Osteocyte (in vitro differentiated cells): ENCODE measurements at regions not wholly inside any gene's neighbourhood (a gene's known extent, or its start where the extent isn't known, plus 50 kb on each side); places are given as distances from the start of the nearest gene placed in this dataset.

Experiments used
- DNase-seq: peaks from one replicate; pipeline ENCODE4 v3.0.0; 2021; ENCODE audit warnings: mixed read lengths; ENCODE audit not compliant: unreplicated experiment; ENCODE audit errors: extremely low spot score
- H3K27ac Mint-ChIP-seq: one replicate; pipeline ENCODE4 v1.8.0; 2021; ENCODE audit warnings: mild to moderate bottlenecking, mixed read lengths; ENCODE audit not compliant: unreplicated experiment
- H3K27me3 Mint-ChIP-seq: one replicate; pipeline ENCODE4 v1.8.0; 2021; ENCODE audit warnings: mixed read lengths; ENCODE audit not compliant: unreplicated experiment
- H3K36me3 Mint-ChIP-seq: one replicate; pipeline ENCODE4 v1.8.0; 2021; ENCODE audit warnings: mixed read lengths; ENCODE audit not compliant: unreplicated experiment
- H3K4me1 Mint-ChIP-seq: one replicate; pipeline ENCODE4 v1.8.0; 2021; ENCODE audit warnings: mixed read lengths; ENCODE audit not compliant: unreplicated experiment
- H3K4me3 Mint-ChIP-seq: one replicate; pipeline ENCODE4 v1.8.0; 2021; ENCODE audit warnings: mild to moderate bottlenecking, moderate library complexity, mixed read lengths; ENCODE audit not compliant: unreplicated experiment
- H3K9me3 Mint-ChIP-seq: one replicate; pipeline ENCODE4 v1.8.0; 2021; ENCODE audit warnings: mixed read lengths; ENCODE audit not compliant: unreplicated experiment
- TF ChIP-seq, protein P1 (sequence below): fragments of 200-600 bp; sonication (generic); IDR thresholded peaks from 2 replicates; pipeline ENCODE4 v1.5.0; 2021; ENCODE audit warnings: antibody characterized with exemption, mild to moderate bottlenecking, moderate library complexity

- no peak overlapping the region for H3K4me3 Mint-ChIP-seq
- no peaks in the 10 kb centered on the region for H3K4me1 Mint-ChIP-seq
- peaks cover 40% of the 10 kb centered on the region for H3K9me3 Mint-ChIP-seq
- no peak overlapping the region for H3K27ac Mint-ChIP-seq
- H3K36me3 Mint-ChIP-seq: no peaks in the 10 kb centered on the region
- TF ChIP-seq, protein P1, sequence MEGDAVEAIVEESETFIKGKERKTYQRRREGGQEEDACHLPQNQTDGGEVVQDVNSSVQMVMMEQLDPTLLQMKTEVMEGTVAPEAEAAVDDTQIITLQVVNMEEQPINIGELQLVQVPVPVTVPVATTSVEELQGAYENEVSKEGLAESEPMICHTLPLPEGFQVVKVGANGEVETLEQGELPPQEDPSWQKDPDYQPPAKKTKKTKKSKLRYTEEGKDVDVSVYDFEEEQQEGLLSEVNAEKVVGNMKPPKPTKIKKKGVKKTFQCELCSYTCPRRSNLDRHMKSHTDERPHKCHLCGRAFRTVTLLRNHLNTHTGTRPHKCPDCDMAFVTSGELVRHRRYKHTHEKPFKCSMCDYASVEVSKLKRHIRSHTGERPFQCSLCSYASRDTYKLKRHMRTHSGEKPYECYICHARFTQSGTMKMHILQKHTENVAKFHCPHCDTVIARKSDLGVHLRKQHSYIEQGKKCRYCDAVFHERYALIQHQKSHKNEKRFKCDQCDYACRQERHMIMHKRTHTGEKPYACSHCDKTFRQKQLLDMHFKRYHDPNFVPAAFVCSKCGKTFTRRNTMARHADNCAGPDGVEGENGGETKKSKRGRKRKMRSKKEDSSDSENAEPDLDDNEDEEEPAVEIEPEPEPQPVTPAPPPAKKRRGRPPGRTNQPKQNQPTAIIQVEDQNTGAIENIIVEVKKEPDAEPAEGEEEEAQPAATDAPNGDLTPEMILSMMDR: no peak
- no peaks in the 10 kb centered on the region for H3K27me3 Mint-ChIP-seq
- no peak for DNase-seq
Measured at GRCh38 chr2:123696799-123697410, 328.2 kb upstream of the CNTNAP5 start.

DNA sequence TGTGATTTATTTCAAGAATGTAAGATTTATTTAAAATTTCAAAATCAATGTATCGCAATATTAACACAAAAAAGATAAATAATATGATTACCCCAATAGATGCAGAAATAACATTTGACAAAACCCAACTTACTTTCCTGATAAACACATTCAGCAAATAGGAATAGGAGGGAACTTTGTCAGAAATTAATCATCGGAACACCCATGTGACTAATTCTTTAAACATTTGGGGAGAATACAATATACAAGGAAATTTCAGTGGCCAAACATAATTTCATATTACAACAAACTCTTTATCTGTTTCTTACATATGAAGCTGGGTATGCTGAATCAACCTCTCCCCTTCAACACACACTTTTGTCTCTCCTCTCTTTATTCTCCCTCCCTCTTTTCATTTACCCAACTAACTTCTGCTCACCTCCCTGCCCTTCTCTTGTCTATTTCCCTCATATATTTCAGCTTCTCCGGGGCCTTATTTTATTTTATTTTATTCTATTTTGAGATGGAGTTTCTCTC lies 309.6 kb upstream of the CNTNAP5 start:
- Mint-ChIP-seq H3K27ac (no peak overlapping the region), H3K9me3 (peaks cover 34% of the 10 kb centered on the region), H3K27me3 (no peaks in the 10 kb centered on the region), H3K4me3 (no peak overlapping the region), H3K4me1 (no peaks in the 10 kb centered on the region), H3K36me3 (no peaks in the 10 kb centered on the region)
- no peak for DNase-seq
- TF ChIP-seq, protein P1: no peak

- Mint-ChIP-seq H3K27ac (no peak overlapping the region), H3K27me3 (no peaks in the 10 kb centered on the region), H3K36me3 (no peaks in the 10 kb centered on the region), H3K9me3 (peaks cover 26% of the 10 kb centered on the region), H3K4me3 (no peak overlapping the region), H3K4me1 (no peaks in the 10 kb centered on the region)
- TF ChIP-seq, protein P1: no peak
- DNase-seq: no peak
Measured at GRCh38 chr2:123717636-123718334, 307.3 kb upstream of the CNTNAP5 start.

- H3K9me3 Mint-ChIP-seq: peaks cover 23% of the 10 kb centered on the region
- H3K27ac Mint-ChIP-seq: no peak overlapping the region
- no peaks in the 10 kb centered on the region for H3K36me3 Mint-ChIP-seq
- H3K4me1 Mint-ChIP-seq: no peaks in the 10 kb centered on the region
- no peaks in the 10 kb centered on the region for H3K27me3 Mint-ChIP-seq
- no peak overlapping the region for H3K4me3 Mint-ChIP-seq
- TF ChIP-seq, protein P1: no peak
- DNase-seq: no peak
Measured at GRCh38 chr2:123720760-123721159, 304.3 kb upstream of the CNTNAP5 start.

GRCh38 chr2:123723706-123724105 lies 301.4 kb upstream of the CNTNAP5 start:
- no peaks in the 10 kb centered on the region for H3K27me3 Mint-ChIP-seq
- H3K36me3 Mint-ChIP-seq: no peaks in the 10 kb centered on the region
- DNase-seq: no peak
- no peaks in the 10 kb centered on the region for H3K4me1 Mint-ChIP-seq
- no peak overlapping the region for H3K4me3 Mint-ChIP-seq
- TF ChIP-seq, protein P1: no peak
- H3K27ac Mint-ChIP-seq: no peak overlapping the region
- H3K9me3 Mint-ChIP-seq: peaks cover 28% of the 10 kb centered on the region
